NT2/D1 (cell line): ENCODE measurements at regions not wholly inside any gene's neighbourhood (a gene's known extent, or its start where the extent isn't known, plus 50 kb on each side); places are given as distances from the start of the nearest gene placed in this dataset.

Experiments
- DNase-seq: peaks from one replicate; pipeline ENCODE4 v3.0.0-alpha.2; 2011; ENCODE audit warnings: low read depth, low spot score
- H3K27me3 ChIP-seq: 2 replicates; pipeline ENCODE4 v1.6.0; 2011; ENCODE audit warnings: mild to moderate bottlenecking; ENCODE audit not compliant: insufficient read length, insufficient read depth
- H3K36me3 ChIP-seq: 2 replicates; pipeline ENCODE4 v1.6.1; 2011; ENCODE audit warnings: mild to moderate bottlenecking, low read length, mixed read lengths; ENCODE audit not compliant: insufficient read depth, insufficient read length
- H3K4me1 ChIP-seq: 2 replicates; pipeline ENCODE4 v1.5.1; 2011; ENCODE audit not compliant: insufficient read depth, insufficient read length
- H3K4me3 ChIP-seq: 2 replicates; pipeline ENCODE4 v1.5.1; 2011; ENCODE audit warnings: low read depth; ENCODE audit not compliant: insufficient read length
- H3K9ac ChIP-seq: 2 replicates; pipeline ENCODE4 v1.6.0; 2011; ENCODE audit warnings: low read depth; ENCODE audit not compliant: insufficient read length
- H3K9me3 ChIP-seq: 2 replicates; pipeline ENCODE4 v1.5.1; 2011; ENCODE audit warnings: mild to moderate bottlenecking, low read length; ENCODE audit not compliant: insufficient read depth
- SUZ12 ChIP-seq: IDR thresholded peaks from 2 replicates; pipeline ENCODE4 v1.6.1; 2011; ENCODE audit not compliant: insufficient read length, insufficient read depth; ENCODE audit errors: extremely low read depth
- YY1 ChIP-seq: IDR thresholded peaks from 2 replicates; pipeline ENCODE4 v1.6.1; 2011; ENCODE audit not compliant: insufficient read length, insufficient read depth
- ZNF274 ChIP-seq: IDR thresholded peaks from 2 replicates; pipeline ENCODE4 v1.6.1; 2011; ENCODE audit warnings: mild to moderate bottlenecking, low read depth, low read length

GRCh38 chr14:87879389-87879788 is 113.6 kb downstream of the GALC start:
- H3K9me3 ChIP-seq: no peaks in the 10 kb centered on the region
- no peaks in the 10 kb centered on the region for H3K4me1 ChIP-seq
- TF ChIP-seq SUZ12 (no peak), YY1 (no peak), ZNF274 (no peak)

GRCh38 chr14:87878959-87879358 is 114.0 kb downstream of the GALC start:
- TF ChIP-seq SUZ12 (no peak), YY1 (no peak), ZNF274 (no peak)
- H3K27me3 ChIP-seq: no peaks in the 10 kb centered on the region
- no peaks in the 10 kb centered on the region for H3K4me1 ChIP-seq
- H3K9me3 ChIP-seq: no peaks in the 10 kb centered on the region
- no peak overlapping the region for H3K9ac ChIP-seq
- H3K4me3 ChIP-seq: no peak overlapping the region
- DNase-seq: no peak
- no peaks in the 10 kb centered on the region for H3K36me3 ChIP-seq

More at GRCh38 chr14:87879389-87879788, 113.6 kb downstream of the GALC start:
- no peak overlapping the region for H3K9ac ChIP-seq
- DNase-seq: no peak
- H3K4me3 ChIP-seq: no peak overlapping the region
- no peaks in the 10 kb centered on the region for H3K27me3 ChIP-seq
- no peaks in the 10 kb centered on the region for H3K36me3 ChIP-seq

GRCh38 chr14:87877877-87878276 is 115.1 kb downstream of the GALC start:
- TF ChIP-seq SUZ12 (no peak), YY1 (no peak)
- DNase-seq: no peak
- Histone ChIP-seq H3K36me3 (no peaks in the 10 kb centered on the region), H3K9me3 (no peaks in the 10 kb centered on the region), H3K4me1 (no peaks in the 10 kb centered on the region), H3K9ac (no peak overlapping the region), H3K4me3 (no peak overlapping the region), H3K27me3 (no peaks in the 10 kb centered on the region)

- no peaks in the 10 kb centered on the region for H3K9me3 ChIP-seq
- H3K27me3 ChIP-seq: no peaks in the 10 kb centered on the region
- no peak overlapping the region for H3K4me3 ChIP-seq
- DNase-seq: no peak
- no peaks in the 10 kb centered on the region for H3K36me3 ChIP-seq
- no peaks in the 10 kb centered on the region for H3K4me1 ChIP-seq
- no peak overlapping the region for H3K9ac ChIP-seq
- TF ChIP-seq SUZ12 (no peak), ZNF274 (no peak), YY1 (no peak)
Measured at GRCh38 chr14:87874676-87875075, 118.3 kb downstream of the GALC start.

GRCh38 chr14:87873741-87874140 is 119.2 kb downstream of the GALC start:
- Histone ChIP-seq H3K36me3 (no peaks in the 10 kb centered on the region), H3K9me3 (no peaks in the 10 kb centered on the region), H3K9ac (no peak overlapping the region), H3K27me3 (no peaks in the 10 kb centered on the region), H3K4me1 (no peaks in the 10 kb centered on the region), H3K4me3 (no peak overlapping the region)
- TF ChIP-seq YY1 (no peak), SUZ12 (no peak), ZNF274 (no peak)
- DNase-seq: no peak

- Histone ChIP-seq H3K9ac (no peak overlapping the region), H3K36me3 (no peaks in the 10 kb centered on the region), H3K9me3 (no peaks in the 10 kb centered on the region), H3K27me3 (no peaks in the 10 kb centered on the region), H3K4me1 (no peaks in the 10 kb centered on the region), H3K4me3 (no peak overlapping the region)
- no peak for TF ChIP-seq YY1
- TF ChIP-seq ZNF274: no peak
- no peak for TF ChIP-seq SUZ12
- no peak for DNase-seq
Measured at GRCh38 chr14:87869619-87870583, 123.1 kb downstream of the GALC start.

- no peak for DNase-seq
- H3K9ac ChIP-seq: no peak overlapping the region
- H3K27me3 ChIP-seq: no peaks in the 10 kb centered on the region
- no peak overlapping the region for H3K4me3 ChIP-seq
- no peaks in the 10 kb centered on the region for H3K4me1 ChIP-seq
- no peak for TF ChIP-seq ZNF274
- no peaks in the 10 kb centered on the region for H3K36me3 ChIP-seq
- H3K9me3 ChIP-seq: no peaks in the 10 kb centered on the region
Measured at GRCh38 chr14:87868920-87869319, 124.1 kb downstream of the GALC start.

- Histone ChIP-seq H3K9ac (no peak overlapping the region), H3K9me3 (no peaks in the 10 kb centered on the region), H3K36me3 (no peaks in the 10 kb centered on the region), H3K4me1 (no peaks in the 10 kb centered on the region), H3K4me3 (no peak overlapping the region), H3K27me3 (no peaks in the 10 kb centered on the region)
- no peak for TF ChIP-seq ZNF274
- TF ChIP-seq SUZ12: no peak
- no peak for TF ChIP-seq YY1
- DNase-seq: no peak
Measured at GRCh38 chr14:87866116-87866515, 126.9 kb downstream of the GALC start.
